Stimulated activated naive CD8-positive, alpha-beta T cell treated with anti-CD3 and anti-CD28 coated beads, Interleukin-15, amount 100 ng/mL, for 72 hours (primary cell): ENCODE measurements at regions not wholly inside any gene's neighbourhood (a gene's known extent, or its start where the extent isn't known, plus 50 kb on each side); places are given as distances from the start of the nearest gene placed in this dataset.
A peak's percentile ranks its signal among the peaks of the same experiment; 100 is the strongest.

Source experiments
- ATAC-seq: fragments of 150-1000 bp; cut with Tn5 transposase; 2 replicates; pipeline ENCODE4 v1.10.0; 2021; ENCODE audit warnings: mild to moderate bottlenecking, moderate library complexity
- DNase-seq, 2 donors: peaks; one replicate each; pipeline ENCODE4 v3.0.0; 2021 to 2022
- H3K27ac Mint-ChIP-seq, 2 donors: one replicate each; pipeline ENCODE4 v1.8.0; 2022; ENCODE audit warnings: mild to moderate bottlenecking in 2 of 2, mixed read lengths in 2 of 2, moderate library complexity in 2 of 2
- H3K27me3 Mint-ChIP-seq: one replicate; pipeline ENCODE4 v1.8.0; 2022; ENCODE audit warnings: mixed read lengths
- H3K4me1 Mint-ChIP-seq: one replicate; pipeline ENCODE4 v1.8.0; 2022; ENCODE audit warnings: mild to moderate bottlenecking, mixed read lengths
- H3K4me3 Mint-ChIP-seq, 2 donors: one replicate each; pipeline ENCODE4 v1.8.0; 2022; ENCODE audit warnings: mild to moderate bottlenecking in 2 of 2, mixed read lengths in 2 of 2, moderate library complexity in 1 of 2
- H3K9me3 Mint-ChIP-seq, 2 donors: one replicate each; pipeline ENCODE4 v1.8.0; 2022; ENCODE audit warnings: mixed read lengths in 2 of 2

DNA sequence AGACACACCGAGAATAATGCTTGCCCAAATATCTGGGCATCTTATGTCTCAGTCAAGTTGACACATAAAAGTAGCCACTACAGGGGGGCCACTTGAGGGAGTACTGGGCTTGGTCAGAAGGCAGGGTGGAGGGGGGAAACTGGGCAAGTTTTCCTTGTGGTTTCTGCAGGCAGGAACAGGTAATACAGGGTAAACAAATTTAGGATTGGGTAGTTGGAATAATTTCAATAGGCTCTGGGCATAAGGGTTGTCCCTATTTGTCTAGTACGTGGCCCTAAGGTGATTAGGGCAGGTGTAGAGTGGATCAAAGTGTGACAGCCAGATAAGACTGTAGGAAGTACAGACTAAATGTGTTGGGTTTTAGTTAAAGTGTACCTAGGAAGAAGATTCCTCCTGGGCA, 353.1 kb downstream of the TLE4 start:
- Mint-ChIP-seq H3K4me3 (no peak overlapping the region), H3K27me3 (no peaks in the 10 kb centered on the region), H3K27ac (no peak overlapping the region), H3K9me3 (no peaks in the 10 kb centered on the region), H3K4me1 (peaks cover 4% of the 10 kb centered on the region)
- DNase-seq (no peak), ATAC-seq (no peak)

GRCh38 chr9:79917421-79917820, 345.7 kb downstream of the TLE4 start:
- Mint-ChIP-seq H3K4me1 (no peaks in the 10 kb centered on the region), H3K27ac (peak overlapping the region in 1 of 2 donors; percentile 93), H3K9me3 (no peaks in the 10 kb centered on the region), H3K27me3 (no peaks in the 10 kb centered on the region), H3K4me3 (no peak overlapping the region)
- DNase-seq = no peak
- no peak for ATAC-seq

DNA sequence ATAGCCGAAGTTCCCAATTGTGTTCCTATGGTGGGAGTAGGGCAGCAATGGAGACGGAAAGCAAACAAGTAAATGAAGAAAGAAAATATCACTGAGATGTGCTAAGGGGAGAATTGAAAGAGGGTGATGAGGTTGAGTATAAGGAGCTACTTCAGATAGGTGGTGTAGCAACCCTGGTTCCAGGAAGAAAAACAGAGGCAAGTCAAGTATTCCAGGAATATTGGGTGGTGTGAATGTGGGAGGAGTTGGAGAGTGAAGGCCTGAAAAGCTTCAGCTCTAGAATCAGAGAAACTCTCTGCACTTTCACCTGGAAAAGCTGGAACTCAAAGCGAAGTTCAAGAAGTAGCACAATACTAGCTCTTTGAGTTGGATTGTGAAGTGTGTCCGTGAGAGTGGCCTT, 342.1 kb downstream of the TLE4 start:
- H3K4me1 Mint-ChIP-seq = no peaks in the 10 kb centered on the region

DNA sequence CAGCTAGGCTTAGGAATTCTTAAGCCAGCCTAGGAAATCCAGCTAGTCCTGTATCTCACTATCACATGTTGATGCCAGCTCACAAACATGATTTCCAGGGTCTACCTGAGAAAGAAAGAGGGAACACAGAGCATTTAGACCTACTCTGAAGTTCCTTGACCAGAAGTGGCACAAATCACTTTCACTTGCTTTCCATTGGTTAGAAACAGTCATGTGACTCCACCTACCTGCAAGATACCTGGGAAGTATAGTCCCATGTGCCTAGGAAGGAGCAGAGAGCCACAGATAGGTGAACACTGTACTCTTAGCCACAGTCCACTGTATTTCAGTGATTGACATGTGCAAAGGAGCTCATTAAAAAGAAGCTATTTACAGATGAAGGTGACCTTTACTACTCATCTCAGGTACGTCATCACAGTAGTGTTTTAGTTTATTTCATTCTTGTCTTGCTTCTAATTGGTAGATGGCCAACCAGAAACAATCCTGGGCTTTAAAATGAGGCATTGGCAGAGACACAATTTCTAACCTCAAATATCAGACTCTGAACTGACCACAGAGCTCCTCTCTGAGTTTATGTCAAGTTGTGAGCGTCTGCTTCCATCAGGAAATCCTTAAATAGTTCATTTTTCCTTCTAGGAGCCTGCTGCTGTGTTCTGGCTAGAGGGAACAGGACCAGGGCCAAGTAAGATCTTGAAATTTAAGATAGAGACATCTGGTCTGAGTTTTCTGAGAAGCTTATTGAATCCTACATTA, 340.7 kb downstream of the TLE4 start:
- Mint-ChIP-seq H3K27me3 (no peaks in the 10 kb centered on the region), H3K4me1 (no peaks in the 10 kb centered on the region), H3K27ac (no peak overlapping the region), H3K9me3 (no peaks in the 10 kb centered on the region), H3K4me3 (no peak overlapping the region)
- DNase-seq (no peak), ATAC-seq (no peak)

More for the DNA sequence above, 342.1 kb downstream of the TLE4 start:
- Mint-ChIP-seq H3K9me3 (no peaks in the 10 kb centered on the region), H3K27ac (no peak overlapping the region), H3K27me3 (no peaks in the 10 kb centered on the region), H3K4me3 (no peak overlapping the region)
- DNase-seq (no peak), ATAC-seq (no peak)

DNA sequence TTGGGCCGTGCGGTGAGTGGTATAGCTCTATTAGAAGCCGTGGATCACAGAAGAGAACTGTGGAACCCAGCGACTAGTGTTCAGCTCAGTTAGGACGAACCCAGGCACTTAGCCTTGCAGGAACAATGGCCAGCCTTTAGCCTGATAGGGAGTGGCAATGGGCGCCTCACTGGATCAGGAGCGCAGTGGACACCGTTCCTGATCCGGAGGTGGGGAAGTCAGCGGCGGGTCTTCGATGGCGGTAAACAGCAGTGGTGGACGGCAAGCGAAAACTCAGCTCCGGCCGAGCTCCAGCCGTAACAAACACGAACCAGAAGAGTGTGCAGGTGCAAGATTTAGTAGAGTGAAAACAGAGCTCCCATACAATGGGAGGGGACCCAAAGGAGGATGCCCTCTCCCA, 340.0 kb downstream of the TLE4 start:
- Mint-ChIP-seq H3K4me1 (no peaks in the 10 kb centered on the region), H3K27ac (no peak overlapping the region), H3K27me3 (no peaks in the 10 kb centered on the region), H3K9me3 (no peaks in the 10 kb centered on the region), H3K4me3 (no peak overlapping the region)
- DNase-seq = no peak
- no peak for ATAC-seq

GRCh38 chr9:79902825-79903600, 331.2 kb downstream of the TLE4 start:
- Mint-ChIP-seq H3K27me3 (no peaks in the 10 kb centered on the region), H3K4me3 (no peak overlapping the region), H3K9me3 (peaks cover 7 to 10% of the 10 kb centered on the region in 2 donors), H3K4me1 (no peaks in the 10 kb centered on the region), H3K27ac (no peak overlapping the region)
- DNase-seq = no peak
- ATAC-seq = no peak

GRCh38 chr9:79900754-79901153, 329.0 kb downstream of the TLE4 start:
- DNase-seq (no peak), ATAC-seq (no peak)
- no peaks in the 10 kb centered on the region for H3K4me1 Mint-ChIP-seq
- H3K4me3 Mint-ChIP-seq = no peak overlapping the region
- H3K27ac Mint-ChIP-seq = no peak overlapping the region
- no peaks in the 10 kb centered on the region for H3K27me3 Mint-ChIP-seq
- peaks cover 5 to 8% of the 10 kb centered on the region in 2 donors for H3K9me3 Mint-ChIP-seq

GRCh38 chr9:79896390-79896980, 324.7 kb downstream of the TLE4 start:
- DNase-seq (no peak), ATAC-seq (no peak)
- no peak overlapping the region for H3K4me3 Mint-ChIP-seq
- H3K27ac Mint-ChIP-seq = no peak overlapping the region
- no peaks in the 10 kb centered on the region for H3K27me3 Mint-ChIP-seq
- H3K9me3 Mint-ChIP-seq = peaks cover 5 to 8% of the 10 kb centered on the region in 2 donors
- H3K4me1 Mint-ChIP-seq = no peaks in the 10 kb centered on the region

DNA sequence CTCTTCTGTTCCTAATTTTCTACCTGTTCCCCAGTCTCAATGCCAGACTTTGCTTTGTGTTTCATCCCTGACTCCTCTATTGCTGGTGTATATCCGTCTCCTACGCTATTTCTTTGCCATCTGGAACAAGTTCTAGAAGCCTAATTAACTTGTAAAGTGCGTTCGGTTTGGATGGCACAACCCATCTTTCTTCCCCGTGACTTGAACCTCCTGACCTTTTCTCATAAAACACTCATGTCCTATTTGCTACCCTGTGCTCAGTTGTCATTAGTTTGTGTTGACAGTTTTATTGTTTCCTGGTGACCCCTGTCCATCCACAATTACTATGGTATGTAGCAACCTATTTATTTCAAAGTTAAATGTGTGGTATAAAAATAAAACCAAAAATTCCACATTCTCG, 323.5 kb downstream of the TLE4 start:
- H3K9me3 Mint-ChIP-seq = peaks cover 5 to 8% of the 10 kb centered on the region in 2 donors
- H3K27me3 Mint-ChIP-seq = no peaks in the 10 kb centered on the region
- no peaks in the 10 kb centered on the region for H3K4me1 Mint-ChIP-seq
- no peak overlapping the region for H3K4me3 Mint-ChIP-seq
- no peak overlapping the region for H3K27ac Mint-ChIP-seq
- ATAC-seq (no peak), DNase-seq (no peak)

DNA sequence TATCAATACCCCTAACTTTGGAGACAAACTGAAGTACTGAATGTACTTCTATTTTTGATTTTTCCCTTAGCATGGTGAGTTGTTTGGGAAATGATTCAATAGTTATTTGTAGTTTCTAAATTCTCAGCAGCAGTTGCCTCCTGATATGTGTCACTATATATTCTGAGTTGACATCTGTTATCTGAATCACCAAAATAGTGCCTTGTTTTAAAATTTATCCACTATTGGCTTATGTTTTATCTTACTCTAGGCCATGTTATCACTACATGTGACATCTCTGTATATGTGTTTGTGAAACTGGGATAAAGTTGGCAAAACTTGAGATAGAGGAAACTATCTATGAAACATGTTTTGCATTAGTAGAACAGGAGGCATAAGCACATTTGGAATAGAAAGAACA, 317.6 kb downstream of the TLE4 start:
- no peak for ATAC-seq
- no peak for DNase-seq
- Mint-ChIP-seq H3K4me3 (no peak overlapping the region), H3K9me3 (no peaks in the 10 kb centered on the region), H3K27ac (no peak overlapping the region), H3K4me1 (peaks cover 20% of the 10 kb centered on the region), H3K27me3 (no peaks in the 10 kb centered on the region)

DNA sequence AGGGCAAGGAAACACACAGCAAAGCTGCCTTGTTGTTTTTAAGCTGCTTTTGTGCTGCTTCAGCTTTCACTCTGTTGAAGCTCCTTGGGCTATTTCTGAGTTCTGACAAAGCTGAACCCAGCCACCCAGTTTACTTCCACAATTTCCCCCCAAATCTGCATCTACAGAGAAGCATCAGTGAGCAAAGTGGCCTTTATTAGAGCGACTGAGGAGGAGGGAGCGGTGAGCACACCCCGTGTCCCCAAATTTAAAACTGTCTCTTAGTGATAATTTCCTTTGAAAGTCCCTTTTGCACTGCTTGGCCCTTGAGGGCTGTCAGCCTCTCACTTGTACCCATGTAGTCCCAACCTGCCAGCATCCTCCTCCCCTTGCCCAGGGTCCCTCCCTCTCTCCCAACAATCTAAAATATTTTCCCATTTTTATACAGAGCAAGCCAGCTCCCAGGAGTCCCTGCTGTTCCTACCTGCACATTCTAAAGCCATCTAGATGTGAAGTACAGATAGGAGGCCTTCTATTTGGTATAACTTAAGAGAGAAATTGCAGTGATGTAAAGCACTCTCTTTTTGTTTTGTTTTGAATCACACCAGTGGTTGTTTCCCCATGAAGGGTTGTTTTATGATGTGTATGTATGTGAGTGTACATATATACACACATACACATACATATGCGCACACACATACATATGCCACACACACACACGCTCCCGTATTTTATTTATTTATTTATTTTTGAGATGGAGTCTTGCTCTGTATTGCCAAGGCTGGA, 313.5 kb downstream of the TLE4 start:
- ATAC-seq (no peak), DNase-seq (no peak)
- Mint-ChIP-seq H3K27me3 (no peaks in the 10 kb centered on the region), H3K4me1 (peaks cover 43% of the 10 kb centered on the region), H3K4me3 (no peak overlapping the region), H3K27ac (peak overlapping the region in 1 of 2 donors; percentile 34), H3K9me3 (no peaks in the 10 kb centered on the region)

- ATAC-seq = no peak
- no peaks in the 10 kb centered on the region for H3K9me3 Mint-ChIP-seq
- no peak for DNase-seq
- H3K27me3 Mint-ChIP-seq = no peaks in the 10 kb centered on the region
- no peak overlapping the region for H3K27ac Mint-ChIP-seq
- H3K4me1 Mint-ChIP-seq = peaks cover 43% of the 10 kb centered on the region
- no peak overlapping the region for H3K4me3 Mint-ChIP-seq
Measured at GRCh38 chr9:79884546-79884945, 312.8 kb downstream of the TLE4 start.

GRCh38 chr9:79883073-79883645, 311.4 kb downstream of the TLE4 start:
- peak overlapping the region in 1 of 2 donors; percentile 53 for H3K4me3 Mint-ChIP-seq
- DNase-seq = peak; percentile 57 to 65
- H3K27ac Mint-ChIP-seq = peak overlapping the region in 1 of 2 donors; percentile 79
- ATAC-seq = peak; percentile 98
- H3K27me3 Mint-ChIP-seq = no peaks in the 10 kb centered on the region
- no peaks in the 10 kb centered on the region for H3K9me3 Mint-ChIP-seq
- H3K4me1 Mint-ChIP-seq = peaks cover 51% of the 10 kb centered on the region

- no peak for ATAC-seq
- no peak overlapping the region for H3K27ac Mint-ChIP-seq
- no peaks in the 10 kb centered on the region for H3K27me3 Mint-ChIP-seq
- DNase-seq = no peak
- no peak overlapping the region for H3K4me3 Mint-ChIP-seq
- peaks cover 47% of the 10 kb centered on the region for H3K4me1 Mint-ChIP-seq
- H3K9me3 Mint-ChIP-seq = no peaks in the 10 kb centered on the region
Measured at GRCh38 chr9:79880626-79881025, 308.9 kb downstream of the TLE4 start.

GRCh38 chr9:79877943-79878602, 306.3 kb downstream of the TLE4 start:
- no peak for ATAC-seq
- H3K27ac Mint-ChIP-seq = no peak overlapping the region
- no peak for DNase-seq
- no peaks in the 10 kb centered on the region for H3K27me3 Mint-ChIP-seq
- no peak overlapping the region for H3K4me3 Mint-ChIP-seq
- peaks cover 21% of the 10 kb centered on the region for H3K4me1 Mint-ChIP-seq
- no peaks in the 10 kb centered on the region for H3K9me3 Mint-ChIP-seq
